K562 (cell line): ENCODE measurements at regions not wholly inside any gene's neighbourhood (a gene's known extent, or its start where the extent isn't known, plus 50 kb on each side); places are given as distances from the start of the nearest gene placed in this dataset.

Experiments
- ATAC-seq: fragments of 200-7000 bp; cut with Tn5 transposase; 3 replicates; pipeline ENCODE4 v1.9.1; 2020; ENCODE audit warnings: moderate library complexity
- BruUV-seq: library from RNA; stranded (reverse); fragments of 400-500 nt; replicated peaks from 2 replicates; lab custom pipeline; 2021; lab: Mats Ljungman, UMichigan
- CTCF ChIA-PET: fragments of 300-600 bp; formaldehyde crosslinking; extraction: SDS; loops from one replicate; lab custom pipeline; 2021; ENCODE audit warnings: low intra/inter-chr PET ratio; lab: Yijun Ruan, JAX
- POLR2A ChIA-PET: fragments of 300-600, 350-650 bp; sonication (Branson Sonifier 250); formaldehyde crosslinking; extraction: SDS; loops from one replicate; lab custom pipeline; 2021; ENCODE audit warnings: antibody characterized with exemption, inconsistent platforms; lab: Yijun Ruan, JAX
- DNase-seq, 4 experiments: peaks; one replicate each; pipeline versions ENCODE4 v3.0.0 to v3.0.0-alpha.2; 2011 to 2018; ENCODE audit warnings: low spot score in 3 of 4, mixed read lengths in 3 of 4; ENCODE audit errors: extremely low read depth in 1 of 4
- FAIRE-seq: peaks from 2 replicates; lab custom pipeline; 2011; peaks lifted over from hg19 to GRCh38; lab: Jason Lieb, UNC
- H2AFZ ChIP-seq: 2 replicates; pipeline ENCODE4 v1.6.0; 2011; ENCODE audit warnings: low read depth, low read length, control low read depth, inconsistent platforms
- H3K27ac ChIP-seq: fragments of 200-600 bp; 3 replicates; pipeline ENCODE4 v1.8.0; 2011; ENCODE audit warnings: low read depth, mild to moderate bottlenecking, control low read depth, inconsistent platforms, low read length, moderate library complexity, mixed read lengths; ENCODE audit errors: extremely low read depth
- H3K27me3 ChIP-seq, 2 experiments: fragments of 300-600 bp in 1 of 2; 2 replicates in 1 of 2; 3 replicates in 1 of 2; pipeline versions ENCODE4 v1.6.0 to v1.8.0; 2011; ENCODE audit warnings: inconsistent platforms in 2 of 2, low read length in 2 of 2, mild to moderate bottlenecking in 1 of 2, mixed read lengths in 1 of 2, moderate library complexity in 1 of 2; ENCODE audit not compliant: control insufficient read depth in 2 of 2, insufficient read depth in 2 of 2
- H3K36me3 ChIP-seq: fragments of 300-600 bp; 3 replicates; pipeline ENCODE4 v1.8.0; 2011; ENCODE audit warnings: mild to moderate bottlenecking, low read length, inconsistent platforms; ENCODE audit not compliant: control insufficient read depth, insufficient read depth
- H3K4me1 ChIP-seq, 2 experiments: fragments of 200-600 bp in 1 of 2; replicated peaks in 1 of 2; 2 replicates in 1 of 2; 3 replicates in 1 of 2; pipeline versions ENCODE4 v1.5.1 to v1.8.0; 2011; ENCODE audit warnings: inconsistent platforms in 2 of 2, low read length in 2 of 2, mild to moderate bottlenecking in 1 of 2, mixed read lengths in 1 of 2, moderate library complexity in 1 of 2; ENCODE audit not compliant: control insufficient read depth in 2 of 2, insufficient read depth in 2 of 2
- H3K4me2 ChIP-seq: 2 replicates; pipeline ENCODE4 v1.6.1; 2011; ENCODE audit warnings: low read length, control low read depth, inconsistent platforms, mixed read lengths; ENCODE audit not compliant: insufficient read depth
- H3K4me3 ChIP-seq: fragments of 200-600 bp; sonication (generic), shearing (Covaris generic); 2 replicates; pipeline ENCODE4 v1.5.1; 2016; ENCODE audit warnings: control low read depth, inconsistent platforms
- H3K79me2 ChIP-seq: fragments of 200-600 bp; 3 replicates; pipeline ENCODE4 v1.8.0; 2011; ENCODE audit warnings: low read length, inconsistent platforms; ENCODE audit not compliant: control insufficient read depth, insufficient read depth
- H3K9ac ChIP-seq, 2 experiments: 2 replicates each; pipeline versions ENCODE4 v1.6.0 to v1.6.1; 2011; ENCODE audit warnings: low read depth in 2 of 2, low read length in 2 of 2, control low read depth in 1 of 2, inconsistent platforms in 1 of 2, mild to moderate bottlenecking in 1 of 2, mixed read lengths in 1 of 2; ENCODE audit not compliant: insufficient read depth in 1 of 2
- H3K9me1 ChIP-seq: one replicate; pipeline ENCODE4 v1.6.0; 2011; ENCODE audit warnings: inconsistent platforms, mild to moderate bottlenecking, low read length, moderate library complexity; ENCODE audit not compliant: control insufficient read depth, insufficient read depth
- H3K9me3 ChIP-seq: replicated peaks from 2 replicates; pipeline ENCODE4 v1.5.1; 2011; ENCODE audit warnings: low read depth, low read length, inconsistent platforms; ENCODE audit not compliant: control insufficient read depth, insufficient read depth
- H4K20me1 ChIP-seq: replicated peaks from 2 replicates; pipeline ENCODE4 v1.6.1; 2011; ENCODE audit warnings: low read length, inconsistent platforms, mixed read lengths; ENCODE audit not compliant: control insufficient read depth, insufficient read depth
- E2F1 ChIP-seq: sonication (generic); formaldehyde crosslinking; IDR thresholded peaks from 2 replicates; pipeline ENCODE4 v1.8.1; 2023; ENCODE audit warnings: mild to moderate bottlenecking, missing genetic modification reagents, moderate library complexity
- EGR1 ChIP-seq: fragments of 450-650 bp; conservative IDR thresholded peaks from 2 replicates; pipeline ENCODE4 v1.6.1; 2017; ENCODE audit warnings: mild to moderate bottlenecking
- FOXA3 ChIP-seq, 2 experiments: fragments of 450-650 bp in 1 of 2; sonication (generic) in 1 of 2; formaldehyde crosslinking; IDR thresholded peaks in 1 of 2; conservative IDR thresholded peaks in 1 of 2; 2 replicates each; pipeline versions ENCODE4 v1.4.0 to v1.8.0; 2020 to 2022; ENCODE audit warnings: mild to moderate bottlenecking in 2 of 2, missing genetic modification reagents in 1 of 2
- HLTF ChIP-seq: fragments of 450-650 bp; IDR thresholded peaks from 2 replicates; pipeline ENCODE4 v1.6.1; 2016
- KAT7 ChIP-seq: sonication (generic); formaldehyde crosslinking; IDR thresholded peaks from 2 replicates; pipeline ENCODE4 v1.8.0; 2022; ENCODE audit warnings: missing genetic modification reagents, mild to moderate bottlenecking, borderline replicate concordance
- KLF10 ChIP-seq: fragments of 250-450 bp; sonication (Bioruptor Pico); IDR thresholded peaks from 2 replicates; pipeline ENCODE4 v1.6.1; 2021; ENCODE audit warnings: matching md5 sums
- MBD1 ChIP-seq: fragments of 250-450 bp; sonication (Bioruptor Pico); IDR thresholded peaks from 2 replicates; pipeline ENCODE4 v1.8.0; 2022; ENCODE audit warnings: inconsistent platforms
- PHB2 ChIP-seq: fragments of 450-650 bp; IDR thresholded peaks from 2 replicates; pipeline ENCODE4 v1.6.1; 2017; ENCODE audit warnings: low read depth
- POLR2G ChIP-seq: fragments of 200-400 bp; formaldehyde crosslinking; IDR thresholded peaks from 2 replicates; pipeline ENCODE4 v1.6.1; 2017; ENCODE audit warnings: low read depth, mild to moderate bottlenecking, antibody characterized with exemption, low read length, moderate library complexity
- PURB ChIP-seq: sonication (generic); formaldehyde crosslinking; IDR thresholded peaks from 2 replicates; pipeline ENCODE4 v1.9.0; 2021; ENCODE audit warnings: low read depth, mild to moderate bottlenecking, missing genetic modification reagents
- ZNF12 ChIP-seq: sonication (generic); formaldehyde crosslinking; IDR thresholded peaks from 2 replicates; pipeline ENCODE4 v1.4.0; 2020; ENCODE audit warnings: mild to moderate bottlenecking, missing genetic modification reagents
- ZNF431 ChIP-seq: sonication (generic); formaldehyde crosslinking; IDR thresholded peaks from 2 replicates; pipeline ENCODE4 v1.8.0; 2022; ENCODE audit warnings: mild to moderate bottlenecking, missing genetic modification reagents
- ZNF584 ChIP-seq: fragments of 200-800 bp; sonication (Bioruptor generic); IDR thresholded peaks from 2 replicates; pipeline ENCODE4 v1.6.1; 2016; ENCODE audit warnings: low read depth, mild to moderate bottlenecking, missing genetic modification characterization, missing compliant biosample characterization
- WGBS: fragments of 100-300 bp; shearing (Covaris generic); methylation state at CpG from one replicate; pipeline ENCODE4 v1.1.6; 2016; ENCODE audit warnings: low coverage, mixed read lengths; ENCODE audit not compliant: insufficient coverage; ENCODE audit errors: missing lambda C conversion rate; 5-methylcytosine and 5-hydroxymethylcytosine counted together
- in situ Hi-C: fragments of 300-500 bp; cut with MboI; formaldehyde crosslinking; loops from 4 replicates; pipeline ENCODE4 v1.15.0; 2018; ENCODE audit warnings: inconsistent platforms, mixed read lengths
- intact Hi-C: fragments of 100-400 bp; cut with micrococcal nuclease; formaldehyde crosslinking; loops from 2 replicates; pipeline ENCODE4 v1.14.2; 2022
- TF ChIP-seq, protein P1 (sequence below): fragments of 450-650 bp; conservative IDR thresholded peaks from 2 replicates; pipeline ENCODE4 v1.6.1; 2016; ENCODE audit warnings: missing genetic modification characterization, low read depth, mild to moderate bottlenecking, missing compliant biosample characterization, moderate library complexity
- TF ChIP-seq, protein P2 (sequence below): fragments of 250-450 bp; sonication (Bioruptor Pico); IDR thresholded peaks from 2 replicates; pipeline ENCODE4 v1.4.0; 2020; ENCODE audit warnings: mild to moderate bottlenecking, moderate library complexity, borderline replicate concordance
- TF ChIP-seq, protein P3 (sequence below): fragments of 250-450 bp; sonication (Bioruptor Pico); IDR thresholded peaks from 2 replicates; pipeline ENCODE4 v1.8.0; 2021; ENCODE audit warnings: moderate library complexity, mild to moderate bottlenecking, inconsistent platforms

DNA sequence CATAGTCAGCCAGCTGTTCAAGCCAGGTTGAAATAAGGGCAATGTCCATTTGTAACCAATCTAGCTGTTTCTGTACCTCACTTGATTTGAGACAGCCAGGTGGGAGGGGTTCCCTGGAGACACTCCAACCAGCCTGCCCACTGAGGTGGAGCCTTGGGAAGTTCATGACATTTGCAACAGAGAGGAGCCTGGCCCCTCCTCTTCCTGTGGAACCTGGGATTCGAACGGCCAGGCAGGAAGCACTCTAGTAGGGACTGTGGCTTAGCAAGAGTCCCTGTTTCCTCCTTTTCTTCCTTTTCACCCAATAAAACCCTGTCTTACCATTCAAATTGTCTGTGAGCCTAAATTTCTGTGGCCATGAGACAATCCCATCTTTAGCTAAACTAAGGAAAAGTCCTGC is 312.3 kb upstream of the NMUR2 start:
- Histone ChIP-seq H3K9ac (no peak overlapping the region), H3K79me2 (no peaks in the 10 kb centered on the region), H3K4me2 (no peak overlapping the region), H3K9me3 (no peaks in the 10 kb centered on the region), H3K4me1 (no peaks in the 10 kb centered on the region), H2AFZ (no peak overlapping the region), H3K27ac (no peak overlapping the region), H4K20me1 (no peaks in the 10 kb centered on the region), H3K27me3 (no peaks in the 10 kb centered on the region), H3K4me3 (no peak overlapping the region), H3K9me1 (no peaks in the 10 kb centered on the region), H3K36me3 (no peaks in the 10 kb centered on the region)
- in situ Hi-C loops: no loop called here
- 0% methylated on average over 2 of the region's 2 CpGs for WGBS
- no peak for FAIRE-seq
- intact Hi-C loops: no loop called here
- ATAC-seq: no peak
- DNase-seq: no peak
- POLR2A ChIA-PET: no interaction called here
- CTCF ChIA-PET: no interaction called here
- no TSS peak for BruUV-seq
- TF ChIP-seq ZNF431 (CRISPR knock-in tag) (no peak), PHB2 (no peak), HLTF (no peak), POLR2G (no peak), EGR1 (no peak), KLF10 (no peak), KAT7 (CRISPR knock-in tag) (no peak), E2F1 (CRISPR knock-in tag) (no peak), ZNF584 (CRISPR knock-in tag) (no peak), MBD1 (no peak), ZNF12 (no peak), PURB (CRISPR knock-in tag) (no peak), FOXA3 (CRISPR knock-in tag; conservative IDR thresholded peaks at IDR 0.05 in 1 of 2, IDR thresholded peaks at IDR 0.05 in 1 of 2) (no peak)
- TF ChIP-seq, protein P1, sequence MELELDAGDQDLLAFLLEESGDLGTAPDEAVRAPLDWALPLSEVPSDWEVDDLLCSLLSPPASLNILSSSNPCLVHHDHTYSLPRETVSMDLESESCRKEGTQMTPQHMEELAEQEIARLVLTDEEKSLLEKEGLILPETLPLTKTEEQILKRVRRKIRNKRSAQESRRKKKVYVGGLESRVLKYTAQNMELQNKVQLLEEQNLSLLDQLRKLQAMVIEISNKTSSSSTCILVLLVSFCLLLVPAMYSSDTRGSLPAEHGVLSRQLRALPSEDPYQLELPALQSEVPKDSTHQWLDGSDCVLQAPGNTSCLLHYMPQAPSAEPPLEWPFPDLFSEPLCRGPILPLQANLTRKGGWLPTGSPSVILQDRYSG (tag): no peak
- TF ChIP-seq, protein P2, sequence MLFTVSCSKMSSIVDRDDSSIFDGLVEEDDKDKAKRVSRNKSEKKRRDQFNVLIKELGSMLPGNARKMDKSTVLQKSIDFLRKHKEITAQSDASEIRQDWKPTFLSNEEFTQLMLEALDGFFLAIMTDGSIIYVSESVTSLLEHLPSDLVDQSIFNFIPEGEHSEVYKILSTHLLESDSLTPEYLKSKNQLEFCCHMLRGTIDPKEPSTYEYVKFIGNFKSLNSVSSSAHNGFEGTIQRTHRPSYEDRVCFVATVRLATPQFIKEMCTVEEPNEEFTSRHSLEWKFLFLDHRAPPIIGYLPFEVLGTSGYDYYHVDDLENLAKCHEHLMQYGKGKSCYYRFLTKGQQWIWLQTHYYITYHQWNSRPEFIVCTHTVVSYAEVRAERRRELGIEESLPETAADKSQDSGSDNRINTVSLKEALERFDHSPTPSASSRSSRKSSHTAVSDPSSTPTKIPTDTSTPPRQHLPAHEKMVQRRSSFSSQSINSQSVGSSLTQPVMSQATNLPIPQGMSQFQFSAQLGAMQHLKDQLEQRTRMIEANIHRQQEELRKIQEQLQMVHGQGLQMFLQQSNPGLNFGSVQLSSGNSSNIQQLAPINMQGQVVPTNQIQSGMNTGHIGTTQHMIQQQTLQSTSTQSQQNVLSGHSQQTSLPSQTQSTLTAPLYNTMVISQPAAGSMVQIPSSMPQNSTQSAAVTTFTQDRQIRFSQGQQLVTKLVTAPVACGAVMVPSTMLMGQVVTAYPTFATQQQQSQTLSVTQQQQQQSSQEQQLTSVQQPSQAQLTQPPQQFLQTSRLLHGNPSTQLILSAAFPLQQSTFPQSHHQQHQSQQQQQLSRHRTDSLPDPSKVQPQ (CRISPR knock-in tag): no peak
- TF ChIP-seq, protein P3, sequence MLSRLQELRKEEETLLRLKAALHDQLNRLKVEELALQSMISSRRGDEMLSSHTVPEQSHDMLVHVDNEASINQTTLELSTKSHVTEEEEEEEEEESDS: no peak
